HG03108 (cell line): ENCODE measurements at regions not wholly inside any gene's neighbourhood (a gene's known extent, or its start where the extent isn't known, plus 50 kb on each side); places are given as distances from the start of the nearest gene placed in this dataset.
"Not testable (repeated sequence)": the region's sequence is repeated elsewhere in the genome, so short reads cannot be mapped to it uniquely, and the experiment has no call there.

Experiments used
- ATAC-seq: cut with Tn5 transposase; IDR thresholded peaks from one replicate; pipeline ENCODE4 v1.9.1; 2021; ENCODE audit warnings: moderate library complexity; ENCODE audit not compliant: unreplicated experiment

GRCh38 chr21:25171438-25171837 is 435.8 kb downstream of the MRPL39 start:
- no peak for ATAC-seq

GRCh38 chr21:25170681-25171080 is 436.6 kb downstream of the MRPL39 start:
- ATAC-seq: no peak

GRCh38 chr21:25169370-25169769 is 437.9 kb downstream of the MRPL39 start:
- no peak for ATAC-seq

DNA sequence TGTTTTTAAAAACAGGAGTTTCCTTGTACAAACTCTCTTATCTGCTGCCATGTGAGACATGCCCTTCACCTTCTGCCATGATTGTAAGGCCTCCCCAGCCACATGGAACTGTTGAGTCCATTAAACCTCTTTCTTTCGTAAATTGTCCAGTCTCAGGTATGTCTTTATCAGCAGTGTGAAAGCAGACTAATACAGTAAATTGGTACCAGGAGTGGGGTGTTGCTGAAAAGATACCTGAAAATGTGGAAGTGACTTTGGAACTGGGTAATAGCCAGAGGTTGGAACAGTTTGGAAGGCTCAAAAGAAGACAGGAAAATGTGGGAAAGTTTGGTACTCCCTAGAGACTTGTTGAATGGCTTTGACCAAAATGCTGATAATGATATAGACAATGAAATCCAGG is 440.4 kb downstream of the MRPL39 start:
- ATAC-seq: not testable (repeated sequence)

- no peak for ATAC-seq
Observed at GRCh38 chr21:25161571-25161970, 445.7 kb downstream of the MRPL39 start.

DNA sequence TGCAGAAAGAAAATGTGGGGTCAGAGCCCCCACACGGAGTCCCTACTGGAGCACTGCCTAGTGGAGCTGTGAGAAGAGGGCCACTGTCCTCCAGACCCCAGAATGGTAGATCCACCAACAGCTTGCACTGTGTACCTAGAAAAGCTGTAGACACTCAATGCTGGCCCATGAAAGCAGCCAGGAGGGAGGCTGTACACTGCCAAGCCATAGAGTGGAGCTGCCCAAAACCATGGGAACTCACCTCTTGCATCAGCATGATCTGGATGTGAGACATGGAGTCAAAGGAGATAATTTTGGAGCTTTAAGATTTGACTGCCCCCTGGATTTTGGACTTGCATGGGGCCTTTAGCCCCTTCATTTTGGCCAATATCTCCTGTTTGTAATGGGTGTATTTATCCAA is 452.3 kb downstream of the MRPL39 start:
- ATAC-seq: not testable (repeated sequence)

- ATAC-seq: no peak
Observed at GRCh38 chr21:25149022-25149421, 458.3 kb downstream of the MRPL39 start.

GRCh38 chr21:25139414-25139813 is 467.9 kb downstream of the MRPL39 start:
- no peak for ATAC-seq

DNA sequence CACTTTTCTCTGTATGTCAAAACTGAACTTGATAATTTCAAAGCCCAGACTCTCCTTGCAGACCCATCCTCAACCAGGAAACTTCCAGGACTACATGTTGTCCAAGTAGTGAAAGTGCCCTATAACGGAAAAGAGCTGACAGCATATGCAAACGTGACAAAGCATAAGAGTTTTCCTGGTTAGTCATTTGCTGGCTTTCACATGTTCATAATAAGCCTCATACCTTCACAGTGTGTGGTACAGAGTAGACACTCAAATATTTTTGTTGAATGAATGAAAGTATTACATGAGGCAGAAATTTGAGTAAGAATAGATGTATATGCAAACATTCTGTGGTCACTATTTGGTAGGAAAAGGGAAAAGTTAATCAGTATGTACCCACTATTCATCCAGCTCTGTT is 473.3 kb downstream of the MRPL39 start:
- ATAC-seq: no peak

DNA sequence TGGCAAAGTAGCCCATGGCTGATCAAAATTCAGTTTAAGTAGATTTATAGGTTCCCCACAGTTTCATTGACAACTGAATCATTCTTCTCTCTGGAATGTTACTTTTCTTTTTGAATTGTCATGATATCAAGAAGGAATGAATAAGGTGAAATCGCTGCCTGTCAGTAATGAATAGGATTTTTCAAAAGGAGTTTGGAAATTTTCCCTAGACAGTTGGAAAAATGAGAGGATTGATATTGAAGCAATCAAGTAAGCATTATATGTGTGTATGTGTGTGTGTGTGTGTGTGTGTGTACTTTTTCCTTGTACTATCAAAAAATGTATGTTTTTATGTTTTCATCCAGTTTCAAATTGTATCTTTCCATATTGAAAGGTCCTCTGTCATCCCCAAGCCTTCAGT is 479.5 kb downstream of the MRPL39 start:
- ATAC-seq: no peak

GRCh38 chr21:25127007-25127406 is 480.3 kb downstream of the MRPL39 start:
- ATAC-seq: no peak

- ATAC-seq: no peak
Observed at GRCh38 chr21:25126564-25126963, 480.7 kb downstream of the MRPL39 start.

DNA sequence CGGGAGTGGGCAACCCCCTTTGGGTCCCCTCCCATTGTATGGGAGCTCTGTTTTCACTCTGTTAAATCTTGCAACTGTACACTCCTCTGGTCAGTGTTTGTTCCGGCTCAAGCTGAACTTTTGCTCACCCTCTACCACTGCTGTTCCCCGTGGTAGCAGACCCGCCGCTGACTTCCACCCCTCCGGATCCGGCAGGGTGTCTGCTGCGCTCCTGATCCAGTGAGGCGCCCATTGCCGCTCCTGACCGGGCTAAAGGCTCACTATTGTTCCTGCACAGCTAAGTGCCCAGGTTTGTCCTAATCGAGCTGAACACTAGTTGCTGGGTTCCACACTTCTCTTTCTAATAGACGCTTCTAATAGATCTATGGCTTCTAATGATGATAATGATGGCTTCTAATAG is 488.6 kb downstream of the MRPL39 start:
- no peak for ATAC-seq

DNA sequence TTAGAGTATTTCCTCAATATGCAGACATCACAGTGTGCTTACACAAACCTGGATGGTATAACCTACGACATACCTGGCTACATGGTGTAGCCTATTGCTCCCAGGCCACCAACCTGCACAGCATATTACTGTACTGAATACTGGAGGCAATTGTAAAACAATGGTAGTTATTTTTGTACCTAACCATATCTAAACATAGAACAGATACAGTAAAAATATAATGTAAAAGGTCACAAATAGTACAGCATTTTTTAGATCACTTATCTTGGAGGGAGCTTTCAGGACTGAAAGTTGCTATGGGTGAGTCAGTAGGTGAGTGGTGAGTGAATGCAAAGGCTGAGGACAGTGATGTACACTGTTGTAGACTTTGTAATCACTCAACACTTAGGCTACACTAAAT is 492.3 kb downstream of the MRPL39 start:
- no peak for ATAC-seq

- ATAC-seq: no peak
Observed at GRCh38 chr21:25107708-25108107, 499.6 kb downstream of the MRPL39 start.

DNA sequence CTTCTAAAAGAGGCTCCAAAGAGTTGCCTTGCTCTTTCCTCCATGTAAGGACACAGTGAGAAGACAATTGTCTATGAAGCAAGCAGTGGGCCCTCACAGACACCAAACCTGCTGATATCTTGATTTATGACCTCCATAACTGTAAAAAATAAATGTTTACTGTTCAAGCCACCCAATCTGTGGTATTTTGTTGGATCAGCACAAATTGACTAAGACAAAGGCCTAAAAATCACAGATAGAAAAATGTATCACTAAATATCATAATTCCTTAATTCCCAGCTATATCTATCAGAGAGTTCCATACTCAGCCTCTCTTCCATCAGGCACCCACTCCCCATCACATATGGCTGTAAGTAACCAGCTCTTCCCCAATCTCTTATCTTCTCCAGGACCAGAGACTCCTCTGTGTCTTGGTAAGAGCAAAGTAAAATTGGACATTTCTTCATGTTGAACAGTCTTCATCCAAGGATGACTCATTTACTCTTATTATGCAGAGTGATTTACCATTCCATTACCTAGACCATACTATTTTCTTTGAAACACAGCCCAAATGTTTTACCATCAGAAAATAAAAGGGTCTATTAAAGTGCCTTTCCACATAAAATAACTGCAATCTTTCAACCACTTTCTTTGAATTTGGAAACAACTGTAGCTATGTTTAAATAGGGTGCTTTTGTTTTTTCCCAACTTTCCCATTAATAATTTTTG is 503.6 kb downstream of the MRPL39 start:
- ATAC-seq: no peak

DNA sequence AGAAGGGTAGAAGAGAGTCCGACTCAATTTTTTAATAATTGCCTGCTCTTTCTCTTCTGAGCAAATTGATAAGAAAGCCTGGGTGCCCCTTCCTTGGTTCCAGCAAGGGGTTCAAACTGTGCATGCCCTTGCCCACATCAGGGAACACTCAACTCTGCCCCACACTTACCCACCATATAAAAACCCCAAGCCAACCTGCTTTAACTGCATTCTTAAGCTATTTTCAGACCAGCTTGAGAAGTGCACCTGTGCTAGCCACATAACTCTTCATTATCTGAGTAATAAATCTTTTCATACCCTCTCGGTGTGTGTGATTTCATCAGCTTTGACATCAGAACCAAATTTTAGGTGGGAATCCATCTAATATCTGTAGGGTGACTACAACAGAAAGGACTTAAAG is 509.6 kb downstream of the MRPL39 start:
- no peak for ATAC-seq

GRCh38 chr21:25094695-25095094 is 512.6 kb downstream of the MRPL39 start:
- no peak for ATAC-seq

GRCh38 chr21:25092441-25093011 is 514.8 kb downstream of the MRPL39 start:
- ATAC-seq: no peak

DNA sequence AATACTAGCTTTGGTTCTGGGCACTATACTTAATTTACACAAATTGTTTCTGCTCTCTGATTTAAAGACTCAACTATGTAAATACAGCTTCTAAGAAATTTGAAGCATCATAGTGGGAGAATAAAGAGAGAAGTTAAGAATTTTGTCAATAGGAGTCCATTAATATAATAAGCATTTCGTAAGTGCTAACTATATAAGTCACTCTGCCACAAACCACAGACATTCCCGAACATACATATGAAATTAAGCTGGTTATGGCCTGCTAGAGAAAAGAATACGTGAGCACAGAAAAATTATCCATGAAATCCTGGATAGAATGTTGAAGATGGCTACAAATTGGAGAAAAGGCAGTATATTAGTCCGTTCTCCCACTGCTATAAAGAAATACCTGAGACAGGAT is 526.2 kb downstream of the MRPL39 start:
- ATAC-seq: no peak

DNA sequence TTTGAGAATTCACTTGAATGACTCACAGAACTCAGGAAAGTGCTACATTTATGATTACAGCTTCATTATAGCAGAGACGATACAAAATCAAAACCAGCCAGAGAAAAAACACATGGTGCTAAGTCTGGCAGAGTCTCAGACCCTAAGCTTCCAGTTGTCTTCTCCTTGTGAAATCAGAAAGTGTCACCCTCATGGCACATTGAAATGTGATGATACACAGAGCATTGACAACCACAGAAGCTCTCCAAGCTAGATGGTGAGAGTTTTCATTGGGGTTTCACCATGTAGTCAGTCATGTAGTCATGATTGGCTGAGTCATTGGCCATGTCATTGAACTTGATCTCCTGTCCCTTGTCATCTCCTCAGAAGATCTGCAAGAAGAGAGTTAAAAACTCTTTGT is 526.6 kb downstream of the MRPL39 start:
- ATAC-seq: no peak

DNA sequence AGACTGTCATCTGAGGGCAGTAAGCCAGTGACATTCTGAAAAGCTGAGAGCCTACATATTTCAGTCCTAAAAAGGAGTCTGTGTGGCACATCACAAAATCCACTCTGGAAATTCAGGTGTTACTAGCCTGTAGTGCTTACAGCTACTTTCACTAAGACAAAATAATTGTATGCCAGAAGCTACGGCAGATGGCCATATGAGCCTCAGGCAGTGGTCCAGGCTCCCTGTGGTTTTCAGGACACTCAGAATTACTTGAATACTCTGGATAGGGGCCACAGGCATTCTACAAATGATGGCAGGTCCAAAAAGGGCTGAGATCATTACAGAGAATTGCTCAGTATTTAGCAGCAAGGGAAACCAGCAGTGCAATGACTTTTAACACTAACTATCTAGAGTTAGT is 527.1 kb downstream of the MRPL39 start:
- no peak for ATAC-seq

DNA sequence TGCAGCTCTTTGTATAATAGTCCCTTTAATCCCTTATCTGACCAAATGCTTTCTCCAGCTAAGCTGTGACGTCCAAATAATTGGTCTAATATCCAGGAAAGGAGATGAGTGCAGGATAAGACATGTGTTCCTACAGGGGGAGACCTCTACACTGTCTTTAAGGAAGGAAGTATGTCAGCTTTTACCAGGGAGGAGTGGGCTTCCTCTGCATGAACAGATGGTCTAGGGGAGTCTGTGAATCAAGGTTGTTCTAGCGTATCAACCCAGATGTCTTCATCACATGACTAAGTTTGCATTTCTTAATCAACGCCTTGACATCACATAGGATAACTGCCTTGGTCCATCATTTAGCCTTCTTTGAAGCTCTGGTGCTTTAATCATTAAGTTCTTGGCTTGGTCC is 528.2 kb downstream of the MRPL39 start:
- ATAC-seq: no peak
